ENCODE measurements at regions not wholly inside any gene's neighbourhood (a gene's known extent, or its start where the extent isn't known, plus 50 kb on each side); places are given as distances from the start of the nearest gene placed in this dataset.

DNA sequence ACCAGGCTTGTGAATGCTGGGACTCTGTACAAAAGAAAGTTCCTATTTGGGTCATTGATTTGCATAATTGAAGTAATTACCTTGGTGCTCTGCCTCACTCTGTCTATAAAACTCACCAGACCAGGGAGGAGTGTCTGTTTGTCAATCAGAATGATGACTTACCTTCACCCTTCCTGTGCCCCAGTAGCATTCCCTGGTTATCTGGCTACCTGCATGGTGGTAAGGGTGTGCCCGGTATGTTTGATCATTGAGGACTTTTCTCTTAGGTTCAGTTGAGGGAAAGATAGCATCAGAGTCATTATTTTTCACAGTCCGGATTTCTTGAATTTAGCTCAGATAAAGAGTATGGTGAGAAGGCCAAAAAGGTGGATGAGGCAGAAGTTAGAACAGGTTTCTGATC lies 190.0 kb downstream of the BRINP2 start:
- H3K4me1 ChIP-seq (ENCODE audit: control insufficient read depth in 1 of 2, insufficient read depth in 2 of 2, low read length in 2 of 2) = no peaks in the 10 kb centered on the region
- H3K9ac ChIP-seq (ENCODE audit: low read length) = no peak overlapping the region
- no peak overlapping the region for H2AFZ ChIP-seq (ENCODE audit: insufficient read depth, low read length, poor library complexity)
- H3K4me2 ChIP-seq (ENCODE audit: low read length) = no peak overlapping the region
- no peak overlapping the region for H3K18ac ChIP-seq (ENCODE audit: low read length)
- no peak overlapping the region for H4K91ac ChIP-seq (ENCODE audit: low read depth, low read length)
- no peaks in the 10 kb centered on the region for H3K79me2 ChIP-seq (ENCODE audit: control insufficient read depth, insufficient read depth, low read length, poor library complexity)
- H3K27me3 ChIP-seq (ENCODE audit: insufficient read depth, low read length) = no peaks in the 10 kb centered on the region
- peak; percentile 60 to 85 for DNase-seq
- no peaks in the 10 kb centered on the region for H3K36me3 ChIP-seq (ENCODE audit: control insufficient read depth in 1 of 2, insufficient read depth in 2 of 2, low read length in 2 of 2)
- H3K4ac ChIP-seq (ENCODE audit: low read depth, low read length) = no peak overlapping the region
- H2BK5ac ChIP-seq (ENCODE audit: low read depth, low read length, poor library complexity) = no peak overlapping the region
- no peak overlapping the region for H2BK12ac ChIP-seq (ENCODE audit: low read length)
- H3K23ac ChIP-seq (ENCODE audit: low read length) = no peak overlapping the region
- WGBS (ENCODE audit: extremely low coverage, insufficient coverage, insufficient read length) = no CpG with 5 or more reads among the region's 2 CpGs
- H3K9me3 ChIP-seq (ENCODE audit: insufficient read depth, low read depth, low read length) = no peaks in the 10 kb centered on the region
- H3K27ac ChIP-seq (ENCODE audit: low read depth, low read length) = no peak overlapping the region
- no peak overlapping the region for H4K12ac ChIP-seq (ENCODE audit: low read depth, low read length)
- no peaks in the 10 kb centered on the region for H3K79me1 ChIP-seq (ENCODE audit: low read length)
- no peak overlapping the region for H4K8ac ChIP-seq (ENCODE audit: low read depth, low read length)
- no peak overlapping the region for H3K14ac ChIP-seq (ENCODE audit: low read length)
- H2BK120ac ChIP-seq (ENCODE audit: insufficient read depth, low read length, poor library complexity) = no peak overlapping the region
- no peak overlapping the region for H3K4me3 ChIP-seq (ENCODE audit: low read depth, low read length)
- H2AK5ac ChIP-seq (ENCODE audit: low read length) = no peak overlapping the region

- DNase-seq = no peak
- no peak overlapping the region for H2BK120ac ChIP-seq (ENCODE audit: insufficient read depth, low read length, poor library complexity)
- no peak overlapping the region for H2BK12ac ChIP-seq (ENCODE audit: low read length)
- no peak overlapping the region for H4K8ac ChIP-seq (ENCODE audit: low read depth, low read length)
- no peak overlapping the region for H3K14ac ChIP-seq (ENCODE audit: low read length)
- H3K79me2 ChIP-seq (ENCODE audit: control insufficient read depth, insufficient read depth, low read length, poor library complexity) = no peaks in the 10 kb centered on the region
- WGBS (ENCODE audit: extremely low coverage, insufficient coverage, insufficient read length) = no CpG with 5 or more reads among the region's 4 CpGs
- H3K9me3 ChIP-seq (ENCODE audit: insufficient read depth, low read depth, low read length) = no peaks in the 10 kb centered on the region
- H3K23ac ChIP-seq (ENCODE audit: low read length) = no peak overlapping the region
- peaks cover 1 to 5% of the 10 kb centered on the region in 2 experiments for H3K4me1 ChIP-seq (ENCODE audit: control insufficient read depth in 1 of 2, insufficient read depth in 2 of 2, low read length in 2 of 2)
- H3K9ac ChIP-seq (ENCODE audit: low read length) = no peak overlapping the region
- no peak overlapping the region for H2AK5ac ChIP-seq (ENCODE audit: low read length)
- no peaks in the 10 kb centered on the region for H3K36me3 ChIP-seq (ENCODE audit: control insufficient read depth in 1 of 2, insufficient read depth in 2 of 2, low read length in 2 of 2)
- H2BK5ac ChIP-seq (ENCODE audit: low read depth, low read length, poor library complexity) = no peak overlapping the region
- H3K18ac ChIP-seq (ENCODE audit: low read length) = no peak overlapping the region
- H4K12ac ChIP-seq (ENCODE audit: low read depth, low read length) = no peak overlapping the region
- H3K4me3 ChIP-seq (ENCODE audit: low read depth, low read length) = no peak overlapping the region
- H2AFZ ChIP-seq (ENCODE audit: insufficient read depth, low read length, poor library complexity) = no peak overlapping the region
- H3K27ac ChIP-seq (ENCODE audit: low read depth, low read length) = no peak overlapping the region
- H4K91ac ChIP-seq (ENCODE audit: low read depth, low read length) = no peak overlapping the region
- no peaks in the 10 kb centered on the region for H3K27me3 ChIP-seq (ENCODE audit: insufficient read depth, low read length)
- no peak overlapping the region for H3K4ac ChIP-seq (ENCODE audit: low read depth, low read length)
- H3K4me2 ChIP-seq (ENCODE audit: low read length) = no peak overlapping the region
- peaks cover 1% of the 10 kb centered on the region for H3K79me1 ChIP-seq (ENCODE audit: low read length)
Observed at GRCh38 chr1:177356674-177357435, 186.1 kb downstream of the BRINP2 start.

DNA sequence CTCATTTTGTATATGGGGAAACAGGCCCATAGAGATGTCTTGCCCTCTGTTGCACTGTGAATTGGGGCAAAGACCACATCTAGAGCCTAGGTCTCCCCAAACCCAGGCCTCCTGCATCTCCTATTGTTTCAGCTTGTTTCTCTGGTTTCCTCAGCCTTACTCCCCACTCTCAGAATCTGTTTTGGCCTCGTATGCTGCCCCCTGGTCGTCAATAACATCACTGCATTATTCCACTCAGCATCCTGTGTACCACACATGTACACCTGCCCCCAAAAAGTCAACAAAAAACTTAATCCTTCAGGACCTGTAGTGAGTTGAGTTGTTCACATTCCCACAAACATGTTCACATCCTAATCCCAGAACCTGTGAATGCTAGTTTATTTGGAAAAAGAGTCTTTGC lies 184.8 kb downstream of the BRINP2 start:
- Histone ChIP-seq H3K4me2 (ENCODE audit: low read length) (no peak overlapping the region), H4K91ac (ENCODE audit: low read depth, low read length) (no peak overlapping the region), H4K8ac (ENCODE audit: low read depth, low read length) (no peak overlapping the region), H2BK12ac (ENCODE audit: low read length) (no peak overlapping the region), H2BK120ac (ENCODE audit: insufficient read depth, low read length, poor library complexity) (no peak overlapping the region), H3K18ac (ENCODE audit: low read length) (no peak overlapping the region), H3K9me3 (ENCODE audit: insufficient read depth, low read depth, low read length) (no peaks in the 10 kb centered on the region), H2AFZ (ENCODE audit: insufficient read depth, low read length, poor library complexity) (no peak overlapping the region), H3K27me3 (ENCODE audit: insufficient read depth, low read length) (no peaks in the 10 kb centered on the region), H2BK5ac (ENCODE audit: low read depth, low read length, poor library complexity) (no peak overlapping the region), H3K27ac (ENCODE audit: low read depth, low read length) (no peak overlapping the region), H3K14ac (ENCODE audit: low read length) (no peak overlapping the region), H3K79me1 (ENCODE audit: low read length) (peaks cover 10% of the 10 kb centered on the region), H3K23ac (ENCODE audit: low read length) (no peak overlapping the region), H2AK5ac (ENCODE audit: low read length) (no peak overlapping the region), H3K9ac (ENCODE audit: low read length) (no peak overlapping the region), H3K4ac (ENCODE audit: low read depth, low read length) (no peak overlapping the region), H3K79me2 (ENCODE audit: control insufficient read depth, insufficient read depth, low read length, poor library complexity) (peaks cover 3% of the 10 kb centered on the region), H3K4me3 (ENCODE audit: low read depth, low read length) (no peak overlapping the region), H3K36me3 (ENCODE audit: control insufficient read depth in 1 of 2, insufficient read depth in 2 of 2, low read length in 2 of 2) (no peaks in the 10 kb centered on the region), H3K4me1 (ENCODE audit: control insufficient read depth in 1 of 2, insufficient read depth in 2 of 2, low read length in 2 of 2) (peaks cover 9 to 14% of the 10 kb centered on the region in 2 experiments), H4K12ac (ENCODE audit: low read depth, low read length) (no peak overlapping the region)
- no CpG with 5 or more reads among the region's 2 CpGs for WGBS (ENCODE audit: extremely low coverage, insufficient coverage, insufficient read length)
- peak in 1 of 2 donors; percentile 43 for DNase-seq

GRCh38 chr1:177354247-177354646 lies 183.5 kb downstream of the BRINP2 start:
- Histone ChIP-seq H2AFZ (ENCODE audit: insufficient read depth, low read length, poor library complexity) (no peak overlapping the region), H2BK12ac (ENCODE audit: low read length) (peak overlapping the region; percentile 38), H3K14ac (ENCODE audit: low read length) (no peak overlapping the region), H3K9me3 (ENCODE audit: insufficient read depth, low read depth, low read length) (no peaks in the 10 kb centered on the region), H2BK120ac (ENCODE audit: insufficient read depth, low read length, poor library complexity) (no peak overlapping the region), H3K79me1 (ENCODE audit: low read length) (peaks cover 11% of the 10 kb centered on the region), H4K91ac (ENCODE audit: low read depth, low read length) (no peak overlapping the region), H3K9ac (ENCODE audit: low read length) (no peak overlapping the region), H2BK5ac (ENCODE audit: low read depth, low read length, poor library complexity) (no peak overlapping the region), H4K8ac (ENCODE audit: low read depth, low read length) (no peak overlapping the region), H4K12ac (ENCODE audit: low read depth, low read length) (no peak overlapping the region), H3K4me2 (ENCODE audit: low read length) (no peak overlapping the region), H3K27me3 (ENCODE audit: insufficient read depth, low read length) (no peaks in the 10 kb centered on the region), H3K4me3 (ENCODE audit: low read depth, low read length) (no peak overlapping the region), H3K4ac (ENCODE audit: low read depth, low read length) (no peak overlapping the region), H3K79me2 (ENCODE audit: control insufficient read depth, insufficient read depth, low read length, poor library complexity) (peaks cover 3% of the 10 kb centered on the region), H3K27ac (ENCODE audit: low read depth, low read length) (no peak overlapping the region), H3K36me3 (ENCODE audit: control insufficient read depth in 1 of 2, insufficient read depth in 2 of 2, low read length in 2 of 2) (no peaks in the 10 kb centered on the region), H3K23ac (ENCODE audit: low read length) (no peak overlapping the region), H2AK5ac (ENCODE audit: low read length) (no peak overlapping the region), H3K18ac (ENCODE audit: low read length) (no peak overlapping the region), H3K4me1 (ENCODE audit: control insufficient read depth in 1 of 2, insufficient read depth in 2 of 2, low read length in 2 of 2) (peaks cover 12 to 18% of the 10 kb centered on the region in 2 experiments)
- DNase-seq = no peak
- WGBS (ENCODE audit: extremely low coverage, insufficient coverage, insufficient read length) = no CpG with 5 or more reads among the region's 3 CpGs
